ENCODE measurements at regions not wholly inside any gene's neighbourhood (a gene's known extent, or its start where the extent isn't known, plus 50 kb on each side); places are given as distances from the start of the nearest gene placed in this dataset.

DNA sequence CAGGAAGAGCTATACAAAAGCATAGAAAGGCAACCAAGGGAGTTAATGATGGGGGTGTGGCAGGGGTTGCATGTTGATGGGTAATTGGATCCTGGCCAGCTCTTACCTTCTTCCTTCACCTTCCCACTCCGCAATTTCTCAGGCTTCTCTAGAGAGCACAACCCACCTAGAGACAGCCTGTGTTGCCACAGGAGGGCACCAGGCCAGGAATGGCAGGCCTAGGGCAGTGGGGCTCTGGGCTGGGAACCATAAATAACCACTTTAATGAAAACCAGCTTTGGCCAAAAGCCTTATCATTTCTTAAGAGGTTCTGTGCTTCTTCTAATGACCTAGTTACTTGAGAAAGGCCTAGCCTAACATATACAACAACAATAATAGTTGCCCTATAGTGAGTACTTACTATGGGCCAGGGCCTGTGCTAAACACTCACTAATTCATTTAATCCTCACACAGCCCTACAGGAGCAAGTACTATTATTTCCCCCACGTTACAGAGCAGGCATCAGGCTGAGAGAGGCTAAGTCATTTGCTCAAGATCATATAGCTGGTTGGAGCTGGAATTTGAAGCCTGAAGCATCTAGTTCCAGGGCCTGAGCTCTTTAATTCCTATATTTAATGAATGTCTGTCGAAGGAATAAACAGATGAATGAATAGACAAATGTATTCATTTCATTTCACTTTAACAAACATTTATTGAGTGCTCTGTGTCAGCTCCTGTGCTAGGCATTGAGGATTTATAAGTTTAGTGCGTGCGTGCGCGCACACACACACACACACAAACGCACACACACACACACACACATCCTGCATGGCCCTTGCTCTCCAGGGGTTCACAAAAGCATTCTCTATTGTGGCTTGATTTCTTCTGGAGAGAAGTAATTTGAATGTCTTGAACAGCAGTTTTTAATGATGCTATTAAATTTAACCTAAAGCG, 66.8 kb downstream of the RTL9 start:
- H3K4me3 Mint-ChIP-seq = no peak overlapping the region
- no peak overlapping the region for H3K27ac Mint-ChIP-seq
- POLR2A ChIA-PET = no interaction called here
- no peaks in the 10 kb centered on the region for H3K4me1 Mint-ChIP-seq
- no peaks in the 10 kb centered on the region for H3K9me3 Mint-ChIP-seq
- CTCF ChIA-PET = interaction anchor here (1.7 kb wide), 1 partner anchor 265 kb away, joined by 6 read pairs; no protein-coding TSS in a partner anchor
- ATAC-seq (ENCODE audit: low read depth) = no peak
- no peak for DNase-seq
- H3K36me3 Mint-ChIP-seq (ENCODE audit: low read depth) = no peaks in the 10 kb centered on the region
- TF ChIP-seq, protein P1, sequence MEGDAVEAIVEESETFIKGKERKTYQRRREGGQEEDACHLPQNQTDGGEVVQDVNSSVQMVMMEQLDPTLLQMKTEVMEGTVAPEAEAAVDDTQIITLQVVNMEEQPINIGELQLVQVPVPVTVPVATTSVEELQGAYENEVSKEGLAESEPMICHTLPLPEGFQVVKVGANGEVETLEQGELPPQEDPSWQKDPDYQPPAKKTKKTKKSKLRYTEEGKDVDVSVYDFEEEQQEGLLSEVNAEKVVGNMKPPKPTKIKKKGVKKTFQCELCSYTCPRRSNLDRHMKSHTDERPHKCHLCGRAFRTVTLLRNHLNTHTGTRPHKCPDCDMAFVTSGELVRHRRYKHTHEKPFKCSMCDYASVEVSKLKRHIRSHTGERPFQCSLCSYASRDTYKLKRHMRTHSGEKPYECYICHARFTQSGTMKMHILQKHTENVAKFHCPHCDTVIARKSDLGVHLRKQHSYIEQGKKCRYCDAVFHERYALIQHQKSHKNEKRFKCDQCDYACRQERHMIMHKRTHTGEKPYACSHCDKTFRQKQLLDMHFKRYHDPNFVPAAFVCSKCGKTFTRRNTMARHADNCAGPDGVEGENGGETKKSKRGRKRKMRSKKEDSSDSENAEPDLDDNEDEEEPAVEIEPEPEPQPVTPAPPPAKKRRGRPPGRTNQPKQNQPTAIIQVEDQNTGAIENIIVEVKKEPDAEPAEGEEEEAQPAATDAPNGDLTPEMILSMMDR (IDR thresholded peaks at IDR 0.05) = no peak
- H3K27me3 Mint-ChIP-seq = no peaks in the 10 kb centered on the region
- intact Hi-C loops (cut with micrococcal nuclease) = no loop called here

DNA sequence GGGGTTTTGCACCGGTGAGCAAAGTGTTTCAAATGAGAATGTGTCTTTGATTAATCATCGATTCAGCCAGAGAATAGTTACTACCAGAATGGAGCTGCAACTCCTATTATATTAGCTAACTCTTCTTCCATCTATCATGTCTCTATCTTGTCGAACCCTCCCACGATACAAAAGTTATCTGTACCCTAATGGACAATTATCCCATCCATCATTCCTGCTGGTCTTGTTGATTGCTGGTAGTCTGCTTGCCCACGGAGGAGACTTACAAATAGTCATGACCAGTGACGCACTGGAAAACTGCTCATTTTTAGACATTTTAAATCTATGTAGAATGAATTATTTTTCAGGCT, 67.5 kb downstream of the RTL9 start:
- ChIA-PET CTCF (no interaction called here), POLR2A (no interaction called here)
- Mint-ChIP-seq H3K4me1 (no peaks in the 10 kb centered on the region), H3K27ac (no peak overlapping the region), H3K9me3 (no peaks in the 10 kb centered on the region), H3K4me3 (no peak overlapping the region), H3K36me3 (ENCODE audit: low read depth) (no peaks in the 10 kb centered on the region), H3K27me3 (no peaks in the 10 kb centered on the region)
- TF ChIP-seq, protein P1 (IDR thresholded peaks at IDR 0.05) = no peak
- ATAC-seq (ENCODE audit: low read depth) (no peak), DNase-seq (no peak)
- intact Hi-C loops (cut with micrococcal nuclease) = no loop called here

DNA sequence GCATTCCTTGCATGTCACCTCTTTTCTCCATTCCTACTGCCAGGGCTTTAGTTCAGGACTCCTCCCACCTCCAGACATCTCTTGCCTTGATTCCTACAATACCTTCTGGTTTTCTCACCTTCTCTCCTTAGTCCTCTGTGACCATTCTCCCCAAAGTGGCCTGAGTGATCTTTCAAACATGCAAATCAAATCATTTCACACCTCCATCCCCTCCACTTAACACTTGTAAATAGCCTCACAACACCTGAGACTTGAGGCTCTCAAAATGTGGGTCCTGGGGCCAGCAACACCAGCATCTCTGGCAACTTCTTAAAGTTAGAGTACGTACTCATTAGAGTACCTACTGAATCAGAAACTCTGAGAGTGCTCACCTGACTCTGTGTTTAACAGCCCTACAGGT, 68.4 kb downstream of the RTL9 start:
- ChIA-PET CTCF (no interaction called here), POLR2A (no interaction called here)
- ATAC-seq (ENCODE audit: low read depth) (no peak), DNase-seq (no peak)
- Mint-ChIP-seq H3K27me3 (no peaks in the 10 kb centered on the region), H3K9me3 (no peaks in the 10 kb centered on the region), H3K4me3 (no peak overlapping the region), H3K4me1 (no peaks in the 10 kb centered on the region), H3K27ac (no peak overlapping the region), H3K36me3 (ENCODE audit: low read depth) (no peaks in the 10 kb centered on the region)
- intact Hi-C loops (cut with micrococcal nuclease) = no loop called here
- TF ChIP-seq, protein P1 (IDR thresholded peaks at IDR 0.05) = no peak

DNA sequence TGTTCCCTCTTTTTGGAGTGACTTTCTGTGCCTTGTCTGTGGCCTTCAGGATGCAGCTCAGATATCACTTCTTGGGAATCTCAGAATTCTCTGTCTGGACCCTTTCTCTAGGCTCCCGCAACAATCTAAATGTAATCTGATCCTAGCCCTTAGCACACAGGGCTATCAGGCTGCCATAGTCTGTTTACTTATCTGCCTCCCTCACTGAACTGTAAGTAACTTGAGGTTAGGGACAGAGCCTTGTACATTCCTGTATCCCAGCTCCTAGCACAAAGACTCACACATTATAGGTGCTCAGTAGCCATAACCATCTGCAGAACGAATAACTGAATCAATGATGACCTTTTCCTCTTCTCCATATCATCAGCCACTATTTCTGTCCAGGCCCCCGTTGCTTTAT, 69.5 kb downstream of the RTL9 start:
- intact Hi-C loops (cut with micrococcal nuclease) = no loop called here
- H3K36me3 Mint-ChIP-seq (ENCODE audit: low read depth) = no peaks in the 10 kb centered on the region
- ATAC-seq (ENCODE audit: low read depth) = no peak
- H3K4me1 Mint-ChIP-seq = no peaks in the 10 kb centered on the region
- TF ChIP-seq, protein P1 (IDR thresholded peaks at IDR 0.05) = no peak
- H3K27ac Mint-ChIP-seq = no peak overlapping the region
- no peak for DNase-seq
- no peaks in the 10 kb centered on the region for H3K9me3 Mint-ChIP-seq
- peaks cover 1% of the 10 kb centered on the region for H3K27me3 Mint-ChIP-seq
- ChIA-PET CTCF (no interaction called here), POLR2A (no interaction called here)
- no peak overlapping the region for H3K4me3 Mint-ChIP-seq

DNA sequence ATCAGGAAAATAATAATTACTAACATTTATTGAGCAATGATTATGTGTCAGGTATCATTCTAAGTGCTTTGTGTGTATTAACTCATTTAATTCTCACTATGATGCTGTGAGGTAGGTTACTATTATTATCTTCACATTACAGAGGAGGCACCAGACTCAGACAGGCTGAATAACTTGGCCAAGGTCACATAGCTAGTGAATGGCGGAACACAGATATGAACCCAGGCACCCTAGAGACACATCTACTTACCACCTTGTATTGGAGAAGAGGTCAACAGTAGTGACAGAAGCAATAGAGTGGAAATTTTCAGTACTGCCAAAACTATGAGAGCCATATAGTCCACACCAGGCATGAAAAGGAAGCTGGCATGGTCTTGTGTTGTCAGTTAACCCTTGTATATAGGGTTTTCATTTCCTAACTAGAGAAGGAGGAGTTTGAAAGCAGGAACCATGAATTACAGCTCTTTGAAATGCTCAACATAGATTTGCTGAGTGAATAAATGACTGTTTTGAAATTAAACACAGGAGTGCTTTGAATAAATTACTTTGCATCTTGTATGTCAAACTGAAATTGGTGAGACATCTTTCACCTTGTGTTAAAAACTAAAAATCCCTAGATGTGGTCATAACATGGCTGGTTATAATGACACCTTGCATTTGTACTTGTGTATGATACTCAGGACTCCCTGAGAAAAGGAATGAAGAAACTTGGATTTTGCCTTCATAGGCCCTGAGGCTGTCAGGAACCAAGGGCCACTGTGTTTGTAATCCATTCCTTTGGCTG, 71.8 kb downstream of the RTL9 start:
- Mint-ChIP-seq H3K27me3 (peaks cover 8% of the 10 kb centered on the region), H3K4me3 (no peak overlapping the region), H3K4me1 (no peaks in the 10 kb centered on the region), H3K36me3 (ENCODE audit: low read depth) (no peaks in the 10 kb centered on the region), H3K9me3 (no peaks in the 10 kb centered on the region), H3K27ac (no peak overlapping the region)
- ChIA-PET CTCF (no interaction called here), POLR2A (no interaction called here)
- ATAC-seq (ENCODE audit: low read depth) (no peak), DNase-seq (no peak)
- TF ChIP-seq, protein P1 (IDR thresholded peaks at IDR 0.05) = no peak
- intact Hi-C loops (cut with micrococcal nuclease) = no loop called here
